Stimulated activated naive CD8-positive, alpha-beta T cell treated with anti-CD3 and anti-CD28 coated beads, Interleukin-15, amount 100 ng/mL, for 72 hours (primary cell): ENCODE measurements at regions not wholly inside any gene's neighbourhood (a gene's known extent, or its start where the extent isn't known, plus 50 kb on each side); places are given as distances from the start of the nearest gene placed in this dataset.

ENCODE experiments used
- ATAC-seq: fragments of 150-1000 bp; cut with Tn5 transposase; 2 replicates; pipeline ENCODE4 v1.10.0; 2021; ENCODE audit warnings: mild to moderate bottlenecking, moderate library complexity
- DNase-seq, 2 donors: peaks; one replicate each; pipeline ENCODE4 v3.0.0; 2021 to 2022
- H3K27ac Mint-ChIP-seq, 2 donors: one replicate each; pipeline ENCODE4 v1.8.0; 2022; ENCODE audit warnings: mild to moderate bottlenecking in 2 of 2, mixed read lengths in 2 of 2, moderate library complexity in 2 of 2
- H3K27me3 Mint-ChIP-seq: one replicate; pipeline ENCODE4 v1.8.0; 2022; ENCODE audit warnings: mixed read lengths
- H3K4me1 Mint-ChIP-seq: one replicate; pipeline ENCODE4 v1.8.0; 2022; ENCODE audit warnings: mild to moderate bottlenecking, mixed read lengths
- H3K4me3 Mint-ChIP-seq, 2 donors: one replicate each; pipeline ENCODE4 v1.8.0; 2022; ENCODE audit warnings: mild to moderate bottlenecking in 2 of 2, mixed read lengths in 2 of 2, moderate library complexity in 1 of 2
- H3K9me3 Mint-ChIP-seq, 2 donors: one replicate each; pipeline ENCODE4 v1.8.0; 2022; ENCODE audit warnings: mixed read lengths in 2 of 2

GRCh38 chr7:46522354-46522906 lies 601.4 kb upstream of the IGFBP3 start:
- Mint-ChIP-seq H3K27ac (no peak overlapping the region), H3K9me3 (peaks cover 0 to 9% of the 10 kb centered on the region in 2 donors), H3K27me3 (no peaks in the 10 kb centered on the region)

GRCh38 chr7:46518713-46519112 lies 597.6 kb upstream of the IGFBP3 start:
- no peak for DNase-seq
- Mint-ChIP-seq H3K27me3 (no peaks in the 10 kb centered on the region), H3K4me1 (no peaks in the 10 kb centered on the region), H3K27ac (no peak overlapping the region), H3K9me3 (peaks cover 1 to 10% of the 10 kb centered on the region in 2 donors), H3K4me3 (no peak overlapping the region)
- no peak for ATAC-seq

More at GRCh38 chr7:46522354-46522906, 601.4 kb upstream of the IGFBP3 start:
- ATAC-seq: no peak
- no peak for DNase-seq
- Mint-ChIP-seq H3K4me1 (no peaks in the 10 kb centered on the region), H3K4me3 (no peak overlapping the region)

GRCh38 chr7:46515844-46516590 lies 594.9 kb upstream of the IGFBP3 start:
- DNase-seq (no peak), ATAC-seq (no peak)
- no peaks in the 10 kb centered on the region for H3K4me1 Mint-ChIP-seq
- no peaks in the 10 kb centered on the region for H3K27me3 Mint-ChIP-seq
- H3K9me3 Mint-ChIP-seq: peaks cover 6 to 15% of the 10 kb centered on the region in 2 donors
- no peak overlapping the region for H3K4me3 Mint-ChIP-seq
- no peak overlapping the region for H3K27ac Mint-ChIP-seq

GRCh38 chr7:46513447-46513848 lies 592.4 kb upstream of the IGFBP3 start:
- ATAC-seq: no peak

GRCh38 chr7:46512891-46513413 lies 591.9 kb upstream of the IGFBP3 start:
- peaks cover 6 to 15% of the 10 kb centered on the region in 2 donors for H3K9me3 Mint-ChIP-seq
- peak overlapping the region in 1 of 2 donors; percentile 67 for H3K27ac Mint-ChIP-seq
- DNase-seq (no peak), ATAC-seq (no peak)
- no peaks in the 10 kb centered on the region for H3K27me3 Mint-ChIP-seq
- H3K4me3 Mint-ChIP-seq: no peak overlapping the region
- H3K4me1 Mint-ChIP-seq: no peaks in the 10 kb centered on the region

More at GRCh38 chr7:46513447-46513848, 592.4 kb upstream of the IGFBP3 start:
- H3K27ac Mint-ChIP-seq: no peak overlapping the region
- no peak overlapping the region for H3K4me3 Mint-ChIP-seq
- no peaks in the 10 kb centered on the region for H3K4me1 Mint-ChIP-seq
- no peaks in the 10 kb centered on the region for H3K27me3 Mint-ChIP-seq
- peaks cover 6 to 15% of the 10 kb centered on the region in 2 donors for H3K9me3 Mint-ChIP-seq
- DNase-seq: no peak

- no peak for DNase-seq
- H3K4me3 Mint-ChIP-seq: no peak overlapping the region
- no peak overlapping the region for H3K27ac Mint-ChIP-seq
- no peak for ATAC-seq
- no peaks in the 10 kb centered on the region for H3K4me1 Mint-ChIP-seq
- peaks cover 6 to 15% of the 10 kb centered on the region in 2 donors for H3K9me3 Mint-ChIP-seq
- no peaks in the 10 kb centered on the region for H3K27me3 Mint-ChIP-seq
These were observed 590.6 kb upstream of the IGFBP3 start for GRCh38 chr7:46511442-46512215.

- Mint-ChIP-seq H3K27ac (no peak overlapping the region), H3K4me3 (no peak overlapping the region), H3K9me3 (peaks cover 13 to 20% of the 10 kb centered on the region in 2 donors), H3K4me1 (no peaks in the 10 kb centered on the region), H3K27me3 (no peaks in the 10 kb centered on the region)
- ATAC-seq (no peak), DNase-seq (no peak)
These were observed 587.5 kb upstream of the IGFBP3 start for GRCh38 chr7:46508583-46508982.

GRCh38 chr7:46507560-46507959 lies 586.5 kb upstream of the IGFBP3 start:
- no peaks in the 10 kb centered on the region for H3K27me3 Mint-ChIP-seq
- peaks cover 9 to 10% of the 10 kb centered on the region in 2 donors for H3K9me3 Mint-ChIP-seq
- no peak overlapping the region for H3K27ac Mint-ChIP-seq
- no peak for DNase-seq
- H3K4me1 Mint-ChIP-seq: no peaks in the 10 kb centered on the region
- no peak overlapping the region for H3K4me3 Mint-ChIP-seq
- ATAC-seq: no peak

- peaks cover 23 to 54% of the 10 kb centered on the region in 2 donors for H3K9me3 Mint-ChIP-seq
- H3K4me3 Mint-ChIP-seq: no peak overlapping the region
- ATAC-seq: no peak
- H3K4me1 Mint-ChIP-seq: no peaks in the 10 kb centered on the region
- no peak overlapping the region for H3K27ac Mint-ChIP-seq
- DNase-seq: no peak
- no peaks in the 10 kb centered on the region for H3K27me3 Mint-ChIP-seq
These were observed 573.4 kb upstream of the IGFBP3 start for GRCh38 chr7:46494441-46494840.

GRCh38 chr7:46494028-46494427 lies 573.0 kb upstream of the IGFBP3 start:
- peak overlapping the region in 1 of 2 donors; percentile 21 for H3K27ac Mint-ChIP-seq
- peaks cover 23 to 50% of the 10 kb centered on the region in 2 donors for H3K9me3 Mint-ChIP-seq
- no peaks in the 10 kb centered on the region for H3K4me1 Mint-ChIP-seq

GRCh38 chr7:46493196-46493595 lies 572.1 kb upstream of the IGFBP3 start:
- Mint-ChIP-seq H3K27ac (no peak overlapping the region), H3K9me3 (peaks cover 15 to 42% of the 10 kb centered on the region in 2 donors), H3K4me1 (no peaks in the 10 kb centered on the region), H3K27me3 (no peaks in the 10 kb centered on the region), H3K4me3 (no peak overlapping the region)
- no peak for DNase-seq
- ATAC-seq: no peak

More at GRCh38 chr7:46494028-46494427, 573.0 kb upstream of the IGFBP3 start:
- no peak for ATAC-seq
- H3K27me3 Mint-ChIP-seq: no peaks in the 10 kb centered on the region
- no peak for DNase-seq
- no peak overlapping the region for H3K4me3 Mint-ChIP-seq

GRCh38 chr7:46492466-46492865 lies 571.4 kb upstream of the IGFBP3 start:
- H3K4me3 Mint-ChIP-seq: no peak overlapping the region
- no peak overlapping the region for H3K27ac Mint-ChIP-seq
- no peaks in the 10 kb centered on the region for H3K4me1 Mint-ChIP-seq
- H3K27me3 Mint-ChIP-seq: no peaks in the 10 kb centered on the region
- no peak for ATAC-seq
- DNase-seq: no peak
- H3K9me3 Mint-ChIP-seq: peaks cover 13 to 42% of the 10 kb centered on the region in 2 donors

GRCh38 chr7:46490406-46490805 lies 569.3 kb upstream of the IGFBP3 start:
- DNase-seq: no peak
- Mint-ChIP-seq H3K27ac (no peak overlapping the region), H3K4me3 (no peak overlapping the region), H3K9me3 (peaks cover 4 to 32% of the 10 kb centered on the region in 2 donors), H3K27me3 (no peaks in the 10 kb centered on the region), H3K4me1 (no peaks in the 10 kb centered on the region)
- ATAC-seq: no peak

- Mint-ChIP-seq H3K27me3 (no peaks in the 10 kb centered on the region), H3K4me3 (no peak overlapping the region), H3K9me3 (peaks cover 4 to 24% of the 10 kb centered on the region in 2 donors), H3K4me1 (no peaks in the 10 kb centered on the region), H3K27ac (no peak overlapping the region)
- DNase-seq (no peak), ATAC-seq (no peak)
These were observed 568.0 kb upstream of the IGFBP3 start for GRCh38 chr7:46489106-46489505.

GRCh38 chr7:46488607-46489006 lies 567.5 kb upstream of the IGFBP3 start:
- DNase-seq (no peak), ATAC-seq (no peak)
- H3K27ac Mint-ChIP-seq: no peak overlapping the region
- H3K4me1 Mint-ChIP-seq: no peaks in the 10 kb centered on the region
- H3K27me3 Mint-ChIP-seq: no peaks in the 10 kb centered on the region
- no peak overlapping the region for H3K4me3 Mint-ChIP-seq
- H3K9me3 Mint-ChIP-seq: peaks cover 9 to 19% of the 10 kb centered on the region in 2 donors
